ENCODE measurements at regions not wholly inside any gene's neighbourhood (a gene's known extent, or its start where the extent isn't known, plus 50 kb on each side); places are given as distances from the start of the nearest gene placed in this dataset.

- H3K9me3 ChIP-seq (ENCODE audit: control insufficient read depth, insufficient read depth, low read depth, low read length) = no peaks in the 10 kb centered on the region
These were observed 585.8 kb downstream of the BUD13 start for GRCh38 chr11:116187026-116187425.

GRCh38 chr11:116185551-116185950 is 587.2 kb downstream of the BUD13 start:
- no peaks in the 10 kb centered on the region for H3K36me3 ChIP-seq (ENCODE audit: control insufficient read depth, insufficient read depth, low read length)
- H3K79me2 ChIP-seq (ENCODE audit: control insufficient read depth, insufficient read depth, low read length) = no peaks in the 10 kb centered on the region
- TF ChIP-seq CTCF (conservative IDR thresholded peaks at IDR 0.05 in 1 of 2, IDR thresholded peaks at IDR 0.05 in 1 of 2; ENCODE audit: low read depth in 1 of 2, low read length in 2 of 2) = no peak
- TF ChIP-seq EZH2 (IDR thresholded peaks at IDR 0.05; ENCODE audit: low read length, missing control alignments) = no peak
- no peak overlapping the region for H3K4me3 ChIP-seq (replicated peaks in 1 of 4; ENCODE audit: control extremely low read depth in 1 of 4, insufficient read depth in 1 of 4, low read depth in 3 of 4, low read length in 4 of 4)
- no peak overlapping the region for H3K4me2 ChIP-seq (ENCODE audit: extremely low read depth, insufficient read depth, low read length)
- no peaks in the 10 kb centered on the region for H4K20me1 ChIP-seq (ENCODE audit: control insufficient read depth, extremely low read depth, insufficient read depth, low read length)
- DNase-seq (ENCODE audit: low read depth in 2 of 2) = no peak
- H3K9ac ChIP-seq (ENCODE audit: insufficient read depth, low read length) = no peak overlapping the region
- H3K27me3 ChIP-seq (ENCODE audit: control insufficient read depth, insufficient read depth, low read length) = no peaks in the 10 kb centered on the region
- H2AFZ ChIP-seq (ENCODE audit: low read length) = no peak overlapping the region
- H3K27ac ChIP-seq (ENCODE audit: insufficient read depth, low read length) = no peak overlapping the region
- H3K4me1 ChIP-seq (ENCODE audit: control insufficient read depth, extremely low read depth, insufficient read depth, low read length) = no peaks in the 10 kb centered on the region
- H3K9me3 ChIP-seq (ENCODE audit: control insufficient read depth, insufficient read depth, low read depth, low read length) = no peaks in the 10 kb centered on the region

More at GRCh38 chr11:116187026-116187425, 585.8 kb downstream of the BUD13 start:
- no peaks in the 10 kb centered on the region for H3K4me1 ChIP-seq (ENCODE audit: control insufficient read depth, extremely low read depth, insufficient read depth, low read length)
- TF ChIP-seq EZH2 (IDR thresholded peaks at IDR 0.05; ENCODE audit: low read length, missing control alignments) = no peak
- TF ChIP-seq CTCF (conservative IDR thresholded peaks at IDR 0.05 in 1 of 2, IDR thresholded peaks at IDR 0.05 in 1 of 2; ENCODE audit: low read depth in 1 of 2, low read length in 2 of 2) = no peak
- no peak overlapping the region for H3K4me2 ChIP-seq (ENCODE audit: extremely low read depth, insufficient read depth, low read length)
- H3K36me3 ChIP-seq (ENCODE audit: control insufficient read depth, insufficient read depth, low read length) = no peaks in the 10 kb centered on the region
- H4K20me1 ChIP-seq (ENCODE audit: control insufficient read depth, extremely low read depth, insufficient read depth, low read length) = no peaks in the 10 kb centered on the region
- no peak overlapping the region for H2AFZ ChIP-seq (ENCODE audit: low read length)
- no peak overlapping the region for H3K9ac ChIP-seq (ENCODE audit: insufficient read depth, low read length)
- no peak overlapping the region for H3K4me3 ChIP-seq (replicated peaks in 1 of 4; ENCODE audit: control extremely low read depth in 1 of 4, insufficient read depth in 1 of 4, low read depth in 3 of 4, low read length in 4 of 4)
- no peaks in the 10 kb centered on the region for H3K79me2 ChIP-seq (ENCODE audit: control insufficient read depth, insufficient read depth, low read length)
- no peaks in the 10 kb centered on the region for H3K27me3 ChIP-seq (ENCODE audit: control insufficient read depth, insufficient read depth, low read length)
- DNase-seq (ENCODE audit: low read depth in 2 of 2) = no peak
- no peak overlapping the region for H3K27ac ChIP-seq (ENCODE audit: insufficient read depth, low read length)

GRCh38 chr11:116184763-116185162 is 588.0 kb downstream of the BUD13 start:
- Histone ChIP-seq H3K4me3 (replicated peaks in 1 of 4; ENCODE audit: control extremely low read depth in 1 of 4, insufficient read depth in 1 of 4, low read depth in 3 of 4, low read length in 4 of 4) (no peak overlapping the region), H3K79me2 (ENCODE audit: control insufficient read depth, insufficient read depth, low read length) (no peaks in the 10 kb centered on the region), H3K27me3 (ENCODE audit: control insufficient read depth, insufficient read depth, low read length) (no peaks in the 10 kb centered on the region), H4K20me1 (ENCODE audit: control insufficient read depth, extremely low read depth, insufficient read depth, low read length) (no peaks in the 10 kb centered on the region), H3K9ac (ENCODE audit: insufficient read depth, low read length) (no peak overlapping the region), H3K36me3 (ENCODE audit: control insufficient read depth, insufficient read depth, low read length) (no peaks in the 10 kb centered on the region), H3K9me3 (ENCODE audit: control insufficient read depth, insufficient read depth, low read depth, low read length) (no peaks in the 10 kb centered on the region), H3K27ac (ENCODE audit: insufficient read depth, low read length) (no peak overlapping the region), H2AFZ (ENCODE audit: low read length) (no peak overlapping the region), H3K4me1 (ENCODE audit: control insufficient read depth, extremely low read depth, insufficient read depth, low read length) (no peaks in the 10 kb centered on the region), H3K4me2 (ENCODE audit: extremely low read depth, insufficient read depth, low read length) (no peak overlapping the region)
- no peak for TF ChIP-seq EZH2 (IDR thresholded peaks at IDR 0.05; ENCODE audit: low read length, missing control alignments)
- DNase-seq (ENCODE audit: low read depth in 2 of 2) = no peak
